ENCODE measurements at regions not wholly inside any gene's neighbourhood (a gene's known extent, or its start where the extent isn't known, plus 50 kb on each side); places are given as distances from the start of the nearest gene placed in this dataset.

- no peak for TF ChIP-seq CTCF (conservative IDR thresholded peaks at IDR 0.05; ENCODE audit: low read depth, low read length)
- TF ChIP-seq EZH2 (IDR thresholded peaks at IDR 0.05; ENCODE audit: borderline replicate concordance, low read depth, low read length, poor library complexity, severe bottlenecking): no peak
These were observed 1014.3 kb downstream of the SLITRK5 start for GRCh38 chr13:88685459-88685858.

Data from A673 (cell line).